ENCODE measurements at regions not wholly inside any gene's neighbourhood (a gene's known extent, or its start where the extent isn't known, plus 50 kb on each side); places are given as distances from the start of the nearest gene placed in this dataset.

DNA sequence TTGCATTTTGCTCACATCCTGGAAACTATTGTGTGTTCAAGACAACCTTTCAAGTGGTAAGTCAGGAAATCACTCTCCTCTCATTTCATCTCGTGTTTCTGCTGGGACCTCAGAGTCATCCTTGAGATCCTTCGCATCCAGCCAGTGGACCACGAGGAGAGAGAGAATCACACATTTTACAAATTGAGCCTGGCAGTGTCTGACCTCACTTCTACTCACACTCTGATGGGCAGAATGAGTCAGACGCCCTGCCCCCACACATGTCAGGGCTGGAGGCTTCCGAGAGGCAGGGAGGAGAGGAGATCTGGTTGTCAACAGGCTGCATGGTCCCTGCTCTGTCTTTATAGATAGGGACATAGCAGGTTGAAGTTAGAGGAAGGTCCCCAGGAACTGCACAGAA, 509.7 kb downstream of the AJAP1 start (continued):
- TF ChIP-seq, protein P1, sequence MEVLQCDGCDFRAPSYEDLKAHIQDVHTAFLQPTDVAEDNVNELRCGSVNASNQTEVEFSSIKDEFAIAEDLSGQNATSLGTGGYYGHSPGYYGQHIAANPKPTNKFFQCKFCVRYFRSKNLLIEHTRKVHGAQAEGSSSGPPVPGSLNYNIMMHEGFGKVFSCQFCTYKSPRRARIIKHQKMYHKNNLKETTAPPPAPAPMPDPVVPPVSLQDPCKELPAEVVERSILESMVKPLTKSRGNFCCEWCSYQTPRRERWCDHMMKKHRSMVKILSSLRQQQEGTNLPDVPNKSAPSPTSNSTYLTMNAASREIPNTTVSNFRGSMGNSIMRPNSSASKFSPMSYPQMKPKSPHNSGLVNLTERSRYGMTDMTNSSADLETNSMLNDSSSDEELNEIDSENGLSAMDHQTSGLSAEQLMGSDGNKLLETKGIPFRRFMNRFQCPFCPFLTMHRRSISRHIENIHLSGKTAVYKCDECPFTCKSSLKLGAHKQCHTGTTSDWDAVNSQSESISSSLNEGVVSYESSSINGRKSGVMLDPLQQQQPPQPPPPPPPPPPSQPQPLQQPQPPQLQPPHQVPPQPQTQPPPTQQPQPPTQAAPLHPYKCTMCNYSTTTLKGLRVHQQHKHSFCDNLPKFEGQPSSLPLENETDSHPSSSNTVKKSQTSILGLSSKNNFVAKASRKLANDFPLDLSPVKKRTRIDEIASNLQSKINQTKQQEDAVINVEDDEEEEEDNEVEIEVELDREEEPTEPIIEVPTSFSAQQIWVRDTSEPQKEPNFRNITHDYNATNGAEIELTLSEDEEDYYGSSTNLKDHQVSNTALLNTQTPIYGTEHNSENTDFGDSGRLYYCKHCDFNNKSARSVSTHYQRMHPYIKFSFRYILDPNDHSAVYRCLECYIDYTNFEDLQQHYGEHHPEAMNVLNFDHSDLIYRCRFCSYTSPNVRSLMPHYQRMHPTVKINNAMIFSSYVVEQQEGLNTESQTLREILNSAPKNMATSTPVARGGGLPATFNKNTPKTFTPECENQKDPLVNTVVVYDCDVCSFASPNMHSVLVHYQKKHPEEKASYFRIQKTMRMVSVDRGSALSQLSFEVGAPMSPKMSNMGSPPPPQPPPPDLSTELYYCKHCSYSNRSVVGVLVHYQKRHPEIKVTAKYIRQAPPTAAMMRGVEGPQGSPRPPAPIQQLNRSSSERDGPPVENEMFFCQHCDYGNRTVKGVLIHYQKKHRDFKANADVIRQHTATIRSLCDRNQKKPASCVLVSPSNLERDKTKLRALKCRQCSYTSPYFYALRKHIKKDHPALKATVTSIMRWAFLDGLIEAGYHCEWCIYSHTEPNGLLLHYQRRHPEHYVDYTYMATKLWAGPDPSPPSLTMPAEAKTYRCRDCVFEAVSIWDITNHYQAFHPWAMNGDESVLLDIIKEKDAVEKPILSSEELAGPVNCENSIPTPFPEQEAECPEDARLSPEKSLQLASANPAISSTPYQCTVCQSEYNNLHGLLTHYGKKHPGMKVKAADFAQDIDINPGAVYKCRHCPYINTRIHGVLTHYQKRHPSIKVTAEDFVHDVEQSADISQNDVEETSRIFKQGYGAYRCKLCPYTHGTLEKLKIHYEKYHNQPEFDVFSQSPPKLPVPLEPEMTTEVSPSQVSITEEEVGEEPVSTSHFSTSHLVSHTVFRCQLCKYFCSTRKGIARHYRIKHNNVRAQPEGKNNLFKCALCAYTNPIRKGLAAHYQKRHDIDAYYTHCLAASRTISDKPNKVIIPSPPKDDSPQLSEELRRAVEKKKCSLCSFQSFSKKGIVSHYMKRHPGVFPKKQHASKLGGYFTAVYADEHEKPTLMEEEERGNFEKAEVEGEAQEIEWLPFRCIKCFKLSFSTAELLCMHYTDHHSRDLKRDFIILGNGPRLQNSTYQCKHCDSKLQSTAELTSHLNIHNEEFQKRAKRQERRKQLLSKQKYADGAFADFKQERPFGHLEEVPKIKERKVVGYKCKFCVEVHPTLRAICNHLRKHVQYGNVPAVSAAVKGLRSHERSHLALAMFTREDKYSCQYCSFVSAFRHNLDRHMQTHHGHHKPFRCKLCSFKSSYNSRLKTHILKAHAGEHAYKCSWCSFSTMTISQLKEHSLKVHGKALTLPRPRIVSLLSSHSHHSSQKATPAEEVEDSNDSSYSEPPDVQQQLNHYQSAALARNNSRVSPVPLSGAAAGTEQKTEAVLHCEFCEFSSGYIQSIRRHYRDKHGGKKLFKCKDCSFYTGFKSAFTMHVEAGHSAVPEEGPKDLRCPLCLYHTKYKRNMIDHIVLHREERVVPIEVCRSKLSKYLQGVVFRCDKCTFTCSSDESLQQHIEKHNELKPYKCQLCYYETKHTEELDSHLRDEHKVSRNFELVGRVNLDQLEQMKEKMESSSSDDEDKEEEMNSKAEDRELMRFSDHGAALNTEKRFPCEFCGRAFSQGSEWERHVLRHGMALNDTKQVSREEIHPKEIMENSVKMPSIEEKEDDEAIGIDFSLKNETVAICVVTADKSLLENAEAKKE (CRISPR knock-in tag; IDR thresholded peaks at IDR 0.05) = no peak
- TF ChIP-seq ZNF331 (CRISPR knock-in tag; IDR thresholded peaks at IDR 0.05; ENCODE audit: low read depth) = no peak

GRCh38 chr1:5161372-5161771, 507.0 kb downstream of the AJAP1 start:
- H3K27me3 Mint-ChIP-seq (ENCODE audit: insufficient read depth, low read depth, poor library complexity) = peaks cover 7% of the 10 kb centered on the region
- H3K9me3 Mint-ChIP-seq = peaks cover 22% of the 10 kb centered on the region
- H3K36me3 ChIP-seq (ENCODE audit: insufficient read depth) = peaks cover 3% of the 10 kb centered on the region; the same call in 1 of the 2 replicates
- H3K4me3 Mint-ChIP-seq = no peak overlapping the region
- no peak overlapping the region for H3K4me3 ChIP-seq
- no peaks in the 10 kb centered on the region for H3K36me3 Mint-ChIP-seq (ENCODE audit: low read depth)
- H2AFZ ChIP-seq = no peak overlapping the region
- no peaks in the 10 kb centered on the region for H3F3A ChIP-seq (replicated peaks; ENCODE audit: low read depth)
- H3K4me1 Mint-ChIP-seq = peaks cover 3% of the 10 kb centered on the region; the same call in 1 of the 3 replicates
- no peak overlapping the region for H3K27ac ChIP-seq (ENCODE audit: low read depth)
- no peaks in the 10 kb centered on the region for H3K4me1 ChIP-seq (ENCODE audit: insufficient read depth)
- ATAC-seq (peak; percentile 99), DNase-seq (ENCODE audit: low spot score) (no peak)
- H3K79me2 ChIP-seq (replicated peaks; ENCODE audit: insufficient read depth) = no peaks in the 10 kb centered on the region
- no peaks in the 10 kb centered on the region for H4K20me1 ChIP-seq (replicated peaks; ENCODE audit: insufficient read depth)
- no peak overlapping the region for H3K27ac Mint-ChIP-seq
- H3K4me2 ChIP-seq = no peak overlapping the region
- H3K27me3 ChIP-seq (ENCODE audit: insufficient read depth) = no peaks in the 10 kb centered on the region
- no peaks in the 10 kb centered on the region for H3K9me2 ChIP-seq (ENCODE audit: insufficient read depth)
- TF ChIP-seq STAT1 (IDR thresholded peaks at IDR 0.05; ENCODE audit: unreplicated experiment) = no peak
- TF ChIP-seq CTCF (conservative IDR thresholded peaks at IDR 0.05; ENCODE audit: low read depth in 2 of 2) = no peak
- TF ChIP-seq CREB1 (CRISPR knock-in tag; IDR thresholded peaks at IDR 0.05; ENCODE audit: low read depth) = no peak
- no peak for TF ChIP-seq NANOG (IDR thresholded peaks at IDR 0.05; ENCODE audit: borderline replicate concordance)
- no peak for TF ChIP-seq ZNF114 (CRISPR knock-in tag; IDR thresholded peaks at IDR 0.05)
- no peak for TF ChIP-seq POLR2AphosphoS5 (IDR thresholded peaks at IDR 0.05; ENCODE audit: low read depth)
- TF ChIP-seq, protein P1 (CRISPR knock-in tag; IDR thresholded peaks at IDR 0.05) = no peak
